Activated CD4-positive, alpha-beta T cell treated with anti-CD3 and anti-CD28 coated beads for 36 hours (primary cell): ENCODE measurements at regions not wholly inside any gene's neighbourhood (a gene's known extent, or its start where the extent isn't known, plus 50 kb on each side); places are given as distances from the start of the nearest gene placed in this dataset.

Experiments used
- ATAC-seq: fragments of 200-7000 bp; cut with Tn5 transposase; one replicate; pipeline ENCODE4 v1.10.0; 2021; ENCODE audit warnings: mild to moderate bottlenecking, moderate library complexity
- CTCF ChIA-PET: fragments of 350-600 bp; sonication (Branson Sonifier 250); formaldehyde crosslinking; loops from one replicate; lab custom pipeline; 2021; ENCODE audit warnings: antibody characterized with exemption; lab: Charles Lee
- POLR2A ChIA-PET: fragments of 350-600 bp; sonication (Branson Sonifier 250); formaldehyde crosslinking; loops from one replicate; lab custom pipeline; 2021; ENCODE audit warnings: antibody characterized with exemption, inconsistent platforms; lab: Charles Lee
- DNase-seq: peaks from one replicate; pipeline ENCODE4 v3.0.0-alpha.2; 2020
- H3K27ac Mint-ChIP-seq: one replicate; pipeline ENCODE4 v1.8.0; 2021; ENCODE audit warnings: mixed read lengths
- H3K27me3 Mint-ChIP-seq: one replicate; pipeline ENCODE4 v1.8.0; 2021; ENCODE audit warnings: mixed read lengths
- H3K36me3 Mint-ChIP-seq: one replicate; pipeline ENCODE4 v1.8.0; 2021; ENCODE audit warnings: low read depth, mixed read lengths
- H3K4me1 Mint-ChIP-seq: one replicate; pipeline ENCODE4 v1.8.0; 2021; ENCODE audit warnings: mixed read lengths
- H3K4me3 Mint-ChIP-seq: one replicate; pipeline ENCODE4 v1.8.0; 2021; ENCODE audit warnings: mild to moderate bottlenecking, moderate library complexity, mixed read lengths
- H3K9me3 Mint-ChIP-seq: one replicate; pipeline ENCODE4 v1.8.0; 2021; ENCODE audit warnings: low read depth, mixed read lengths
- intact Hi-C, 2 experiments: fragments of 100-400 bp; cut with DNase I in 1 of 2; cut with micrococcal nuclease in 1 of 2; formaldehyde crosslinking; loops; one replicate each; pipeline versions ENCODE4 v1.14.2 to v1.15.1; 2022 to 2024; cut with DNase I, micrococcal nuclease

- ATAC-seq (no peak), DNase-seq (no peak)
- peaks cover 7% of the 10 kb centered on the region for H3K36me3 Mint-ChIP-seq
- no peaks in the 10 kb centered on the region for H3K9me3 Mint-ChIP-seq
- CTCF ChIA-PET: interaction anchor here (0.6 kb wide), 1 partner anchor 200 kb away, joined by 3 read pairs; no protein-coding TSS in a partner anchor
- no peaks in the 10 kb centered on the region for H3K4me1 Mint-ChIP-seq
- intact Hi-C loops: no loop called here
- POLR2A ChIA-PET: no interaction called here
- H3K4me3 Mint-ChIP-seq: no peak overlapping the region
- no peaks in the 10 kb centered on the region for H3K27me3 Mint-ChIP-seq
- no peak overlapping the region for H3K27ac Mint-ChIP-seq
Measured at GRCh38 chr4:123096038-123096437, 173.6 kb upstream of the NUDT6 start.

GRCh38 chr4:123102897-123103471 lies 180.6 kb upstream of the NUDT6 start:
- Mint-ChIP-seq H3K9me3 (no peaks in the 10 kb centered on the region), H3K36me3 (peaks cover 6% of the 10 kb centered on the region), H3K27ac (no peak overlapping the region), H3K4me1 (no peaks in the 10 kb centered on the region), H3K4me3 (no peak overlapping the region), H3K27me3 (no peaks in the 10 kb centered on the region)
- intact Hi-C loops: loop anchor here (1.0 to 10.0 kb wide), 9 partner anchors 292 to 1219 kb away; partner anchors contain the start of gene SPRY1 (in 2 of the 2)
- peak; percentile 68 for ATAC-seq
- CTCF ChIA-PET: interaction anchor here (0.7 to 2.2 kb wide), 10 partner anchors 9 to 1220 kb away, joined by 3 to 8 read pairs (median 3); no protein-coding TSS in a partner anchor
- no peak for DNase-seq
- POLR2A ChIA-PET: no interaction called here

- no peaks in the 10 kb centered on the region for H3K9me3 Mint-ChIP-seq
- DNase-seq: no peak
- H3K36me3 Mint-ChIP-seq: peaks cover 6% of the 10 kb centered on the region
- ATAC-seq: no peak
- no peak overlapping the region for H3K4me3 Mint-ChIP-seq
- POLR2A ChIA-PET: no interaction called here
- intact Hi-C loops: loop anchor here (2.0 to 10.0 kb wide), 7 partner anchors 290 to 1218 kb away; partner anchors contain the start of gene SPRY1 (in 2 of the 2)
- no peaks in the 10 kb centered on the region for H3K4me1 Mint-ChIP-seq
- no peak overlapping the region for H3K27ac Mint-ChIP-seq
- H3K27me3 Mint-ChIP-seq: no peaks in the 10 kb centered on the region
- CTCF ChIA-PET: no interaction called here
Measured at GRCh38 chr4:123104310-123105025, 182.1 kb upstream of the NUDT6 start.

- H3K4me1 Mint-ChIP-seq: no peaks in the 10 kb centered on the region
- ChIA-PET POLR2A (no interaction called here), CTCF (no interaction called here)
- no peak overlapping the region for H3K4me3 Mint-ChIP-seq
- H3K27me3 Mint-ChIP-seq: no peaks in the 10 kb centered on the region
- H3K9me3 Mint-ChIP-seq: no peaks in the 10 kb centered on the region
- ATAC-seq (no peak), DNase-seq (no peak)
- H3K27ac Mint-ChIP-seq: no peak overlapping the region
- intact Hi-C loops: loop anchor here (2.0 to 10.0 kb wide), 3 partner anchors 290 to 1158 kb away; partner anchors contain the start of gene SPRY1 (in 1 of the 2)
- H3K36me3 Mint-ChIP-seq: peaks cover 6% of the 10 kb centered on the region
Measured at GRCh38 chr4:123105026-123105420, 182.6 kb upstream of the NUDT6 start.

- ChIA-PET POLR2A (no interaction called here), CTCF (interaction anchor here (1.2 to 1.7 kb wide), 3 partner anchors 10 to 554 kb away, joined by 3 to 4 read pairs (median 3); no protein-coding TSS in a partner anchor)
- Mint-ChIP-seq H3K4me1 (no peaks in the 10 kb centered on the region), H3K4me3 (no peak overlapping the region), H3K9me3 (no peaks in the 10 kb centered on the region), H3K27me3 (no peaks in the 10 kb centered on the region), H3K27ac (no peak overlapping the region), H3K36me3 (peaks cover 8% of the 10 kb centered on the region)
- intact Hi-C loops: loop anchor here in 1 of 2 experiments (10.0 kb wide), 2 partner anchors 288 to 558 kb away; partner anchors contain the start of gene SPRY1
- DNase-seq (no peak), ATAC-seq (no peak)
Measured at GRCh38 chr4:123106747-123107146, 184.3 kb upstream of the NUDT6 start.

- peaks cover 8% of the 10 kb centered on the region for H3K36me3 Mint-ChIP-seq
- no peak for DNase-seq
- intact Hi-C loops: loop anchor here in 1 of 2 experiments (10.0 kb wide), 2 partner anchors 287 to 557 kb away; partner anchors contain the start of gene SPRY1
- H3K4me1 Mint-ChIP-seq: no peaks in the 10 kb centered on the region
- H3K27me3 Mint-ChIP-seq: no peaks in the 10 kb centered on the region
- H3K27ac Mint-ChIP-seq: no peak overlapping the region
- POLR2A ChIA-PET: no interaction called here
- no peak overlapping the region for H3K4me3 Mint-ChIP-seq
- H3K9me3 Mint-ChIP-seq: no peaks in the 10 kb centered on the region
- no peak for ATAC-seq
- CTCF ChIA-PET: interaction anchor here (1.7 kb wide), 1 partner anchor 11 kb away, joined by 4 read pairs; no protein-coding TSS in a partner anchor
Measured at GRCh38 chr4:123107444-123108252, 185.3 kb upstream of the NUDT6 start.

- CTCF ChIA-PET: no interaction called here
- H3K36me3 Mint-ChIP-seq: peaks cover 11% of the 10 kb centered on the region
- ATAC-seq: no peak
- DNase-seq: no peak
- no peaks in the 10 kb centered on the region for H3K4me1 Mint-ChIP-seq
- POLR2A ChIA-PET: no interaction called here
- H3K27ac Mint-ChIP-seq: no peak overlapping the region
- no peaks in the 10 kb centered on the region for H3K27me3 Mint-ChIP-seq
- H3K4me3 Mint-ChIP-seq: no peak overlapping the region
- peaks cover 2% of the 10 kb centered on the region for H3K9me3 Mint-ChIP-seq
- intact Hi-C loops: loop anchor here in 1 of 2 experiments (10.0 kb wide), 2 partner anchors 286 to 556 kb away; partner anchors contain the start of gene SPRY1
Measured at GRCh38 chr4:123109139-123109538, 186.7 kb upstream of the NUDT6 start.

GRCh38 chr4:123110147-123110546 lies 187.8 kb upstream of the NUDT6 start:
- H3K27ac Mint-ChIP-seq: no peak overlapping the region
- ATAC-seq (no peak), DNase-seq (no peak)
- ChIA-PET POLR2A (no interaction called here), CTCF (no interaction called here)
- peaks cover 11% of the 10 kb centered on the region for H3K36me3 Mint-ChIP-seq
- intact Hi-C loops: no loop called here
- H3K9me3 Mint-ChIP-seq: peaks cover 2% of the 10 kb centered on the region
- no peaks in the 10 kb centered on the region for H3K4me1 Mint-ChIP-seq
- H3K27me3 Mint-ChIP-seq: no peaks in the 10 kb centered on the region
- no peak overlapping the region for H3K4me3 Mint-ChIP-seq

GRCh38 chr4:123110685-123111084 lies 188.3 kb upstream of the NUDT6 start:
- CTCF ChIA-PET: no interaction called here
- intact Hi-C loops: no loop called here
- H3K4me1 Mint-ChIP-seq: no peaks in the 10 kb centered on the region

GRCh38 chr4:123113155-123113554 lies 190.8 kb upstream of the NUDT6 start:
- ChIA-PET POLR2A (no interaction called here), CTCF (interaction anchor here (1.1 kb wide), 1 partner anchor 16 kb away, joined by 4 read pairs; no protein-coding TSS in a partner anchor)
- Mint-ChIP-seq H3K4me3 (no peak overlapping the region), H3K9me3 (peaks cover 2% of the 10 kb centered on the region), H3K36me3 (peaks cover 9% of the 10 kb centered on the region), H3K27me3 (no peaks in the 10 kb centered on the region), H3K4me1 (no peaks in the 10 kb centered on the region), H3K27ac (no peak overlapping the region)
- no peak for DNase-seq
- intact Hi-C loops: no loop called here
- no peak for ATAC-seq

More at GRCh38 chr4:123110685-123111084, 188.3 kb upstream of the NUDT6 start:
- Mint-ChIP-seq H3K4me3 (no peak overlapping the region), H3K9me3 (peaks cover 2% of the 10 kb centered on the region), H3K36me3 (peaks cover 11% of the 10 kb centered on the region), H3K27me3 (no peaks in the 10 kb centered on the region), H3K27ac (no peak overlapping the region)
- DNase-seq (no peak), ATAC-seq (no peak)
- POLR2A ChIA-PET: no interaction called here
